ENCODE measurements at regions not wholly inside any gene's neighbourhood (a gene's known extent, or its start where the extent isn't known, plus 50 kb on each side); places are given as distances from the start of the nearest gene placed in this dataset.

DNA sequence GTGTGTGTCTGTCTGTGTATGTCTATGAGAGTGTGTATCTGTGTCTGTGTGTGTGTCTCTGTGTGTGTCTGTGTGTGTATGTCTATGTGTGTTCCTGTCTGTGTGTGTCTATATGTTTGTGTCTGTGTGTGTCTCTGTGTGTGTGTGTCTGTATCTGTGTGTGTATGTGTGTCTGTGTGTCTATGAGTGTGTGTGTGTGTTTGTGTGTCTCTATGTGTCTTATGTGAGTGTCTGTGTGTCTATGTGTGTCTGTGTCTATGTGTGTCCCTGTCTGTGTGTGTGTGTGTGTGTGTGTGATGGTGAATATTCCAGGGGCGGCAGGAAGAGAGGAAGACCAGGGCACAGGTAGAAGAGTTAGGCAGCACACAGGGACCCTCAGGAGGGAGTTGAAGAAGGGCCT lies 173.2 kb downstream of the MYCN start:
- no peaks in the 10 kb centered on the region for H3K4me1 ChIP-seq (ENCODE audit: insufficient read depth, low read length)
- no peaks in the 10 kb centered on the region for H3K23me2 ChIP-seq (ENCODE audit: insufficient read length, low read depth, low read length, poor library complexity, severe bottlenecking)
- H2BK5ac ChIP-seq (ENCODE audit: insufficient read length, low read length), result no peak overlapping the region
- no peak overlapping the region for H3K4me2 ChIP-seq (ENCODE audit: insufficient read depth, insufficient read length, low read length)
- no peak overlapping the region for H3K23ac ChIP-seq (ENCODE audit: insufficient read length, low read depth, low read length)
- H2BK120ac ChIP-seq (ENCODE audit: low read depth, low read length, poor library complexity, severe bottlenecking), result no peak overlapping the region
- H2AFZ ChIP-seq (ENCODE audit: low read length), result no peak overlapping the region
- H3K27ac ChIP-seq (ENCODE audit: insufficient read length, low read depth, low read length), result no peak overlapping the region
- H3K9me3 Mint-ChIP-seq, result no peaks in the 10 kb centered on the region
- no peak overlapping the region for H3T11ph ChIP-seq (ENCODE audit: low read length)
- H3K18ac ChIP-seq (ENCODE audit: insufficient read length, low read depth, low read length), result no peak overlapping the region
- H2BK15ac ChIP-seq (ENCODE audit: low read depth, low read length), result no peak overlapping the region
- H4K8ac ChIP-seq (replicated peaks; ENCODE audit: insufficient read length, low read depth, low read length), result no peak overlapping the region
- H3K27me3 ChIP-seq (ENCODE audit: insufficient read depth, low read length), result no peaks in the 10 kb centered on the region
- no peak for DNase-seq
- H3K9me3 ChIP-seq (ENCODE audit: control insufficient read depth, low read depth, low read length), result no peaks in the 10 kb centered on the region
- H4K91ac ChIP-seq (ENCODE audit: insufficient read length, low read depth, low read length), result no peak overlapping the region
- no peak overlapping the region for H3K27ac Mint-ChIP-seq
- H3K4me3 Mint-ChIP-seq, result no peak overlapping the region
- H4K5ac ChIP-seq (ENCODE audit: insufficient read length, low read depth, low read length), result no peak overlapping the region
- TF ChIP-seq, protein P1, sequence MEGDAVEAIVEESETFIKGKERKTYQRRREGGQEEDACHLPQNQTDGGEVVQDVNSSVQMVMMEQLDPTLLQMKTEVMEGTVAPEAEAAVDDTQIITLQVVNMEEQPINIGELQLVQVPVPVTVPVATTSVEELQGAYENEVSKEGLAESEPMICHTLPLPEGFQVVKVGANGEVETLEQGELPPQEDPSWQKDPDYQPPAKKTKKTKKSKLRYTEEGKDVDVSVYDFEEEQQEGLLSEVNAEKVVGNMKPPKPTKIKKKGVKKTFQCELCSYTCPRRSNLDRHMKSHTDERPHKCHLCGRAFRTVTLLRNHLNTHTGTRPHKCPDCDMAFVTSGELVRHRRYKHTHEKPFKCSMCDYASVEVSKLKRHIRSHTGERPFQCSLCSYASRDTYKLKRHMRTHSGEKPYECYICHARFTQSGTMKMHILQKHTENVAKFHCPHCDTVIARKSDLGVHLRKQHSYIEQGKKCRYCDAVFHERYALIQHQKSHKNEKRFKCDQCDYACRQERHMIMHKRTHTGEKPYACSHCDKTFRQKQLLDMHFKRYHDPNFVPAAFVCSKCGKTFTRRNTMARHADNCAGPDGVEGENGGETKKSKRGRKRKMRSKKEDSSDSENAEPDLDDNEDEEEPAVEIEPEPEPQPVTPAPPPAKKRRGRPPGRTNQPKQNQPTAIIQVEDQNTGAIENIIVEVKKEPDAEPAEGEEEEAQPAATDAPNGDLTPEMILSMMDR (conservative IDR thresholded peaks at IDR 0.05), result no peak
- no peak overlapping the region for H3K9ac ChIP-seq (ENCODE audit: extremely low read depth, insufficient read length, low read length)
- no peaks in the 10 kb centered on the region for H3K79me2 ChIP-seq (ENCODE audit: insufficient read depth, low read length)
- H2BK12ac ChIP-seq (ENCODE audit: insufficient read length, low read depth, low read length), result no peak overlapping the region
- H3K79me1 ChIP-seq (ENCODE audit: insufficient read depth, low read depth, low read length, poor library complexity, severe bottlenecking), result no peaks in the 10 kb centered on the region
- no peaks in the 10 kb centered on the region for H3K27me3 Mint-ChIP-seq (ENCODE audit: low read depth)
- no CpG with 5 or more reads among the region's 1 CpG for WGBS (ENCODE audit: extremely low coverage, insufficient read length, low lambda C conversion rate)
- H3K36me3 Mint-ChIP-seq (ENCODE audit: insufficient read depth in 1 of 3, low read depth in 3 of 3), result no peaks in the 10 kb centered on the region
- H2BK20ac ChIP-seq (ENCODE audit: low read depth, low read length, poor library complexity, severe bottlenecking), result no peak overlapping the region
- H3K14ac ChIP-seq (ENCODE audit: insufficient read depth, low read length), result no peak overlapping the region
- no peaks in the 10 kb centered on the region for H4K20me1 ChIP-seq (ENCODE audit: control insufficient read depth, insufficient read depth, insufficient read length)
- H2AK5ac ChIP-seq (ENCODE audit: insufficient read length, low read length), result no peak overlapping the region
- H3K4ac ChIP-seq (ENCODE audit: low read depth, low read length), result no peak overlapping the region
- H3K56ac ChIP-seq (ENCODE audit: insufficient read length, low read depth, low read length), result no peak overlapping the region
- peaks cover 18 to 30% of the 10 kb centered on the region in 2 experiments for H3K4me1 Mint-ChIP-seq

Measured in H9 (cell line).